Karpas-422 (cell line): ENCODE measurements at regions not wholly inside any gene's neighbourhood (a gene's known extent, or its start where the extent isn't known, plus 50 kb on each side); places are given as distances from the start of the nearest gene placed in this dataset.

Experiments
- DNase-seq: peaks from one replicate; pipeline ENCODE4 v3.0.0-alpha.2; 2015
- H2AFZ ChIP-seq: fragments of 200-600 bp; sonication (generic); 2 replicates; pipeline ENCODE4 v1.6.1; 2014; ENCODE audit warnings: antibody characterized with exemption, low read length, mixed read lengths
- H3K27ac ChIP-seq: fragments of 200-600 bp; sonication (generic); 2 replicates; pipeline ENCODE4 v1.5.1; 2014; ENCODE audit warnings: mild to moderate bottlenecking, low read length, moderate library complexity
- H3K27me3 ChIP-seq: fragments of 200-600 bp; sonication (generic); 2 replicates; pipeline ENCODE4 v1.6.1; 2014; ENCODE audit warnings: low read length, mixed read lengths
- H3K36me3 ChIP-seq: fragments of 200-600 bp; sonication (generic); 2 replicates; pipeline ENCODE4 v1.6.1; 2014; ENCODE audit warnings: low read length, mixed read lengths; ENCODE audit not compliant: insufficient read depth
- H3K4me1 ChIP-seq: fragments of 200-600 bp; sonication (generic); 2 replicates; pipeline ENCODE4 v1.6.1; 2014; ENCODE audit warnings: mild to moderate bottlenecking, low read length, mixed read lengths
- H3K4me2 ChIP-seq: fragments of 200-600 bp; sonication (generic); 2 replicates; pipeline ENCODE4 v1.6.1; 2014; ENCODE audit warnings: low read length, low read depth, mild to moderate bottlenecking; ENCODE audit not compliant: poor library complexity, severe bottlenecking
- H3K4me3 ChIP-seq: fragments of 200-600 bp; sonication (generic); 2 replicates; pipeline ENCODE4 v1.5.1; 2014; ENCODE audit warnings: mild to moderate bottlenecking, antibody characterized with exemption, low read length, mixed read lengths
- H3K79me2 ChIP-seq: fragments of 200-600 bp; sonication (generic); 2 replicates; pipeline ENCODE4 v1.6.1; 2014; ENCODE audit warnings: mild to moderate bottlenecking, low read length, mixed read lengths
- H3K9ac ChIP-seq: fragments of 200-600 bp; sonication (generic); 2 replicates; pipeline ENCODE4 v1.6.0; 2014; ENCODE audit warnings: low read length
- H3K9me2 ChIP-seq: fragments of 200-600 bp; sonication (generic), shearing (Covaris generic); replicated peaks from 2 replicates; pipeline ENCODE4 v1.6.0; 2014; ENCODE audit warnings: mild to moderate bottlenecking, low read length, moderate library complexity; ENCODE audit not compliant: insufficient read depth
- H3K9me3 ChIP-seq: fragments of 300-700, 200-600 bp; sonication (generic); 2 replicates; pipeline ENCODE4 v1.6.1; 2014; ENCODE audit warnings: low read length, mixed read lengths
- H4K20me1 ChIP-seq: fragments of 200-600 bp; sonication (generic); 2 replicates; pipeline ENCODE4 v1.6.1; 2014; ENCODE audit warnings: mild to moderate bottlenecking, antibody characterized with exemption, low read length, low read depth; ENCODE audit not compliant: insufficient read depth

GRCh38 chr5:68531970-68532369 is 316.4 kb downstream of the PIK3R1 start:
- H3K4me2 ChIP-seq, result no peak overlapping the region
- no peaks in the 10 kb centered on the region for H3K36me3 ChIP-seq
- no peak overlapping the region for H3K4me3 ChIP-seq
- no peak for DNase-seq
- no peaks in the 10 kb centered on the region for H3K79me2 ChIP-seq
- H3K9me2 ChIP-seq, result no peaks in the 10 kb centered on the region
- no peaks in the 10 kb centered on the region for H4K20me1 ChIP-seq
- no peaks in the 10 kb centered on the region for H3K27me3 ChIP-seq
- H3K4me1 ChIP-seq, result no peaks in the 10 kb centered on the region
- H3K9ac ChIP-seq, result no peak overlapping the region
- no peak overlapping the region for H2AFZ ChIP-seq
- H3K27ac ChIP-seq, result no peak overlapping the region
- no peaks in the 10 kb centered on the region for H3K9me3 ChIP-seq

GRCh38 chr5:68533051-68533450 is 317.5 kb downstream of the PIK3R1 start:
- H3K27me3 ChIP-seq, result no peaks in the 10 kb centered on the region
- no peaks in the 10 kb centered on the region for H3K4me1 ChIP-seq
- H3K4me2 ChIP-seq, result no peak overlapping the region
- H4K20me1 ChIP-seq, result no peaks in the 10 kb centered on the region
- H3K9me3 ChIP-seq, result no peaks in the 10 kb centered on the region
- H3K36me3 ChIP-seq, result no peaks in the 10 kb centered on the region
- no peaks in the 10 kb centered on the region for H3K9me2 ChIP-seq
- H3K27ac ChIP-seq, result no peak overlapping the region
- no peak overlapping the region for H2AFZ ChIP-seq
- no peak for DNase-seq
- H3K79me2 ChIP-seq, result no peaks in the 10 kb centered on the region
- no peak overlapping the region for H3K4me3 ChIP-seq
- no peak overlapping the region for H3K9ac ChIP-seq

- H3K36me3 ChIP-seq, result no peaks in the 10 kb centered on the region
- no peaks in the 10 kb centered on the region for H3K9me2 ChIP-seq
- H3K9ac ChIP-seq, result no peak overlapping the region
- H3K4me1 ChIP-seq, result no peaks in the 10 kb centered on the region
- no peaks in the 10 kb centered on the region for H3K9me3 ChIP-seq
- no peak overlapping the region for H3K4me2 ChIP-seq
- no peaks in the 10 kb centered on the region for H4K20me1 ChIP-seq
- no peak overlapping the region for H3K27ac ChIP-seq
- no peak for DNase-seq
- H3K79me2 ChIP-seq, result no peaks in the 10 kb centered on the region
- H3K27me3 ChIP-seq, result no peaks in the 10 kb centered on the region
- no peak overlapping the region for H2AFZ ChIP-seq
- H3K4me3 ChIP-seq, result no peak overlapping the region
These were observed 318.1 kb downstream of the PIK3R1 start for GRCh38 chr5:68533571-68534084.

- Histone ChIP-seq H2AFZ (no peak overlapping the region), H3K27ac (no peak overlapping the region), H3K9ac (no peak overlapping the region), H3K4me1 (no peaks in the 10 kb centered on the region), H3K4me2 (no peak overlapping the region), H3K79me2 (no peaks in the 10 kb centered on the region), H3K9me2 (no peaks in the 10 kb centered on the region), H3K9me3 (no peaks in the 10 kb centered on the region), H4K20me1 (no peaks in the 10 kb centered on the region), H3K36me3 (no peaks in the 10 kb centered on the region), H3K4me3 (no peak overlapping the region), H3K27me3 (no peaks in the 10 kb centered on the region)
- no peak for DNase-seq
These were observed 318.8 kb downstream of the PIK3R1 start for GRCh38 chr5:68534131-68534940.

GRCh38 chr5:68534956-68535520 is 319.5 kb downstream of the PIK3R1 start:
- no peak overlapping the region for H3K4me2 ChIP-seq
- no peaks in the 10 kb centered on the region for H3K9me3 ChIP-seq
- H3K4me1 ChIP-seq, result no peaks in the 10 kb centered on the region
- no peaks in the 10 kb centered on the region for H3K27me3 ChIP-seq
- no peaks in the 10 kb centered on the region for H3K79me2 ChIP-seq
- no peak overlapping the region for H3K4me3 ChIP-seq
- no peak overlapping the region for H3K9ac ChIP-seq
- H2AFZ ChIP-seq, result no peak overlapping the region
- H3K9me2 ChIP-seq, result no peaks in the 10 kb centered on the region
- DNase-seq, result no peak
- no peak overlapping the region for H3K27ac ChIP-seq
- no peaks in the 10 kb centered on the region for H4K20me1 ChIP-seq
- H3K36me3 ChIP-seq, result no peaks in the 10 kb centered on the region

GRCh38 chr5:68538814-68539420 is 323.4 kb downstream of the PIK3R1 start:
- no peaks in the 10 kb centered on the region for H3K36me3 ChIP-seq

GRCh38 chr5:68540798-68541590 is 325.4 kb downstream of the PIK3R1 start:
- H3K36me3 ChIP-seq, result no peaks in the 10 kb centered on the region
- H3K27ac ChIP-seq, result no peak overlapping the region
- H3K9ac ChIP-seq, result no peak overlapping the region
- H3K9me2 ChIP-seq, result no peaks in the 10 kb centered on the region; the same call in 1 of the 2 replicates
- no peaks in the 10 kb centered on the region for H3K4me1 ChIP-seq
- no peaks in the 10 kb centered on the region for H3K27me3 ChIP-seq
- H4K20me1 ChIP-seq, result no peaks in the 10 kb centered on the region
- no peak overlapping the region for H3K4me3 ChIP-seq
- H3K9me3 ChIP-seq, result no peaks in the 10 kb centered on the region
- H2AFZ ChIP-seq, result no peak overlapping the region
- DNase-seq, result no peak
- H3K4me2 ChIP-seq, result no peak overlapping the region
- no peaks in the 10 kb centered on the region for H3K79me2 ChIP-seq

More at GRCh38 chr5:68538814-68539420, 323.4 kb downstream of the PIK3R1 start:
- no peaks in the 10 kb centered on the region for H3K79me2 ChIP-seq
- no peak overlapping the region for H3K9ac ChIP-seq
- no peak overlapping the region for H2AFZ ChIP-seq
- no peaks in the 10 kb centered on the region for H3K4me1 ChIP-seq
- no peak overlapping the region for H3K27ac ChIP-seq
- H3K4me3 ChIP-seq, result no peak overlapping the region
- no peak for DNase-seq
- H4K20me1 ChIP-seq, result no peaks in the 10 kb centered on the region
- H3K9me3 ChIP-seq, result no peaks in the 10 kb centered on the region
- H3K27me3 ChIP-seq, result no peaks in the 10 kb centered on the region
- no peak overlapping the region for H3K4me2 ChIP-seq
- no peaks in the 10 kb centered on the region; the same call in 1 of the 2 replicates for H3K9me2 ChIP-seq

- H4K20me1 ChIP-seq, result no peaks in the 10 kb centered on the region
- no peaks in the 10 kb centered on the region for H3K27me3 ChIP-seq
- no peak overlapping the region for H3K27ac ChIP-seq
- H3K4me2 ChIP-seq, result no peak overlapping the region
- H3K4me3 ChIP-seq, result no peak overlapping the region
- DNase-seq, result no peak
- H3K9me2 ChIP-seq, result no peaks in the 10 kb centered on the region; the same call in 1 of the 2 replicates
- no peaks in the 10 kb centered on the region for H3K79me2 ChIP-seq
- no peaks in the 10 kb centered on the region for H3K4me1 ChIP-seq
- H3K9ac ChIP-seq, result no peak overlapping the region
- no peaks in the 10 kb centered on the region for H3K36me3 ChIP-seq
- no peak overlapping the region for H2AFZ ChIP-seq
- H3K9me3 ChIP-seq, result no peaks in the 10 kb centered on the region
These were observed 326.7 kb downstream of the PIK3R1 start for GRCh38 chr5:68542207-68542606.
